HG02973 (cell line): ENCODE measurements at regions not wholly inside any gene's neighbourhood (a gene's known extent, or its start where the extent isn't known, plus 50 kb on each side); places are given as distances from the start of the nearest gene placed in this dataset.

Experiments used
- ATAC-seq: cut with Tn5 transposase; IDR thresholded peaks from one replicate; pipeline ENCODE4 v1.9.1; 2021; ENCODE audit warnings: moderate library complexity; ENCODE audit not compliant: unreplicated experiment

- no peak for ATAC-seq
Measured at GRCh38 chr4:74610491-74610890, 165.6 kb downstream of the AREG start.

DNA sequence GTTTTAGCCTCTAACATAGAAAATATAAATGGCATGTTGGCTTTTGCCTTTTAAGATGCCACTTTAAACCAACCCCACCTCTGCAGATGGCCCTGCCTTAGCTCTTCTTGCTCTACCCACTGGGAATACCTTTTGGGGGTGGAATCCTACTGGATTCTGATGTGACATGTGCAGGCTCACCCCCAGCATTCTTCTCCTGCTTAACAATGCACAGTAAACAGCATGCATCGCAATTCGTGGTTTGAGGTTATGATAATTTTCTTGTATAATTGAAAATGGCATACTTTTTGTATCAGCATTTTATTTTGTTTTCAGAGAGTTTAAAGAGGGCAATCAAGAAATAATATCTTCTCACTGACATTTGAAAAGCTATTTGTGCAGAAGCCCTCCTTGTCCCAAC is 167.9 kb downstream of the AREG start:
- no peak for ATAC-seq

GRCh38 chr4:74613266-74613665 is 168.3 kb downstream of the AREG start:
- ATAC-seq: no peak

DNA sequence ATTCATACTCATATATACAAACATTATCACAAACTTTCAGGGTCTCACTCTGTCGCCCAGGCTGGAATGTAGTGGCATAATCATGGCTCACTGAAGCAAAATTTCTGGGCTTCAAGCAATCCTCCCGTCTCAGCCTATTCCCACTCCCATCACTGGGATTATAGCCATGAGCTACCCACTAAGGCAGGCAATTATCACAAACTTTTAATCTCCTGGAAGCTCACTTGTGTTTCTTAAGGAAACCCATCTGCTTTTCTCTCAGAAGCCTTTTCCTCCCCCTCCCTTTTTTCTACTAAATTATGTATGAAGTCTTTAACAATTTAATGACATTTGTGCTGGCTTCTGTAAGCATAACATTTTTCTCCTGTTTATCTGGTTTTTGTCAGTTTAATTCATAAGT is 170.5 kb downstream of the AREG start:
- ATAC-seq: no peak

- ATAC-seq: no peak
Measured at GRCh38 chr4:74618166-74618565, 173.2 kb downstream of the AREG start.

DNA sequence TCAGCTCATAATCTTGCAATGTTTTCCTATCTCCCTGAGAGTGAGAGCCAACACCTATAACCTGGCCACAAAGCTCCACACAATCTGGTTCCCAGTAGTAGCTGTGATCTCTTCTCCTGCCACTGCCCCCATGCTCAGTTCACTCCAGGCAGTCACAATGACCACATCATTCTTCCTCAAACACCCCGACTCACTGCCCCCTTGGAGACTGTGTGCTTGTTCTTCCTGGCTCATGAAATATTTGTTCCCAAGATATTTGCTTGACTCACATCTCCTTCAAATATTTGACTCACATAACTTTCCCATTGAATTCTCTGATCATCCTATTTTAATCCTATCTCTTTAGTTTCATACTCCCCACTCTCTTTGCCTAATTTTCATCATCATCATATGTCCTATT is 173.7 kb downstream of the AREG start:
- no peak for ATAC-seq

DNA sequence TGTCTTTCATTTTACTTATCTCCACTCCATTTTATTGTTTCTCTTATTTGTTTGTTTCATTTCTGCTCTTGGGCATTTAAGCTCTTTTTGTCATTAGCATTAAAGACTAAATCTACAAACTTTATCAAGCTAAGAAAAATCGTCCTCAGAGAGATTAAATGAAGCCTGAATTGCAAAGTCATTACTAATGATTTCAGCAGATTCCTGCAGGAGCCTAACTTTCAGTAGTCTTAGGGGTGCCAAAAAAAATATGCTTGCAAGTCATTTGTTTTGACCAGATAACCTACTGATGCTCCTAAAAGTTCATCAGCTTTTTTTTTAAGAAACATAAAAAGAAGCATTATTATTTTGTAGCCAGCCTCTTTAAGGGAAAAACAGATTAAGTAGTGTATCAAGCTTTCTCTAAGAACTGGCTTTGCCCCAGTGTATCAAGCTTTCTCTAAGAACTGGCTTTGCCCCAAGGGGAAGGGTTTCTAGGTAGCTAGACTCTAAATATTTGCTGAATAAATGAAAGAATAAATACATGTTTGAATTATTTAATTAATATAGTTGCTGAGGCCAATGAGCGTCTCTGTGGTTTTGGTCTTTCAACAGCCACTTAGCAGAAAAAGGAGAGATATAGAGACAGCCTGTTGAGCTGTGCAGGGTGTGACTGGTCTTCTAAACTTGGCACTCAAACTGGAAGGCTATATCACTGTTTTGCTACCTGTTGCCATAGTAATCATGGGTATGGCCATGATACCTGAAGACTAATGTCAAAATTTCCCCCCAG is 174.2 kb downstream of the BTC start:
- no peak for ATAC-seq

GRCh38 chr4:74621616-74622015 is 172.7 kb downstream of the BTC start:
- no peak for ATAC-seq

- peak; percentile 71 for ATAC-seq
Measured at GRCh38 chr4:74623041-74623440, 171.3 kb downstream of the BTC start.

DNA sequence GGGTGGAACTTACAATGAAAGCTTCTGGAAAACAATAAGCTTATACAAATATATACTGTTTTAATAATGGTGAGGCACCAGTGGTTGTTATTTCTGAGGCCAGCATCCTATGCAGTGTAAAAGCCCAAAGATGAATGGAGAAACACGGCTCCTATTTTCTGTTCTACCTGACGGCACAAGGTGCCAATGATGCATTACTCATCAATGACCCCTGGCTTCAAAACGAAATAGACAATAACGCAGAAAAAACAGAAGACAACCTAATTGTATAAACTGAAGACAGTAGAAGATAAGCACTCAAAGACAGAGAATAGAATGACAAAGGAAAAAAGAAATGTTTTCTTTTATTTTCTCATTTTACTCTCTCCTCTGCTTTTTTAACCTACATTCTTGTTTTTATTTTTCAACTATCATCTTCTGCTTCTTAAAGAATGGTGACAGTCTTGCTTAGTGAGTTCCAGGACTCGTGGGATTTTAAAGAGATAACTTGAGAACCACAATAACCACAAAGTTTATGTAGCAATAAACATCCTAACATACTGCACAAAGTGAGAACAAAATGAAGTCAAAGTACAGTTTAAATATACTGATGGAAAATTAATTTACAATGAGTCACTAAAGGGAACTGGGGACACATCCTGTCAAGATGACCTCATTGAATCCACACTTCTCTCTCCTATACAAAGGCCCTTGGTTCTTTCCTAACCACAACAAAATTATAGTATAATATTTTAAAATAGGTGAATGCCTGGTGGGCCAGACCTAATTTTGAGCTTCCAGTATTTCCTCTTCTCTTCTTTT is 169.8 kb downstream of the BTC start:
- ATAC-seq: no peak

DNA sequence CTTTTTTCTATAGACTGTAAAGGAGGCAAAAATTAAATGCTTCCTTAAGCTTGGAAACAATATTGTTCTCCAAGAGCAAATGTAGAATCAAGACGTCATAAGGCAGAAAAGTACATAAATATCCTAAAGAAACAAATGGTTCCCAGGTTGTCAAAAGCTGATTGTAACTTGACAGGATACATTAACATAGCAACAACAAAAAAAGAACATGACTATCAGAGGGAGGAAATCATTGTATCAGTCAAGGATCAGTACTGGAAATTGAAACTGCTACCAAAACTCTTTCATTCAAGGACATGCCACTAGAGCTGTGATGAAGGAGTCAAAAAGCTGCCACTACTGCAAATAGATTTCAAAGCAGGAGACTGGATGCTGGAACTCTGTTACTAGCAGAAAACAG is 168.3 kb downstream of the BTC start:
- ATAC-seq: no peak

DNA sequence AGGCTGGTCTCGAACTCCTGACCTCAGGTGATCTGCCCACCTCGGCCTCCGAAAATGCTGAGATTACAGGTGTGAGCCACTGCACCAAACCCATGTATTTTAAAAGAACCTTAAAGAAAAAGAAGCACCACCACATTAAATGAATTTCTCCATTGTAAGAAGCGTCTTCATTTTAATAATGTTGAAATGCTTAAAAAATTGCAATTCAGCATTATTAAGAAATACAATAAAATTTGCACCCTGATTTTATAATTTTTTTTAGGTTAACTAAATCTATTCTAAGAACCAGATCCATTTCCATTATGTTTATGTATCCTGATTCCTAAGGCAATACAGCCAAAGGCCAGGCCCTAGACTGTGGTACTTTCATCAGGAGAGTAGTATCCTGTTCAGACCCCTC is 167.2 kb downstream of the BTC start:
- ATAC-seq: no peak

- ATAC-seq: no peak
Measured at GRCh38 chr4:74627504-74627903, 166.8 kb downstream of the BTC start.

DNA sequence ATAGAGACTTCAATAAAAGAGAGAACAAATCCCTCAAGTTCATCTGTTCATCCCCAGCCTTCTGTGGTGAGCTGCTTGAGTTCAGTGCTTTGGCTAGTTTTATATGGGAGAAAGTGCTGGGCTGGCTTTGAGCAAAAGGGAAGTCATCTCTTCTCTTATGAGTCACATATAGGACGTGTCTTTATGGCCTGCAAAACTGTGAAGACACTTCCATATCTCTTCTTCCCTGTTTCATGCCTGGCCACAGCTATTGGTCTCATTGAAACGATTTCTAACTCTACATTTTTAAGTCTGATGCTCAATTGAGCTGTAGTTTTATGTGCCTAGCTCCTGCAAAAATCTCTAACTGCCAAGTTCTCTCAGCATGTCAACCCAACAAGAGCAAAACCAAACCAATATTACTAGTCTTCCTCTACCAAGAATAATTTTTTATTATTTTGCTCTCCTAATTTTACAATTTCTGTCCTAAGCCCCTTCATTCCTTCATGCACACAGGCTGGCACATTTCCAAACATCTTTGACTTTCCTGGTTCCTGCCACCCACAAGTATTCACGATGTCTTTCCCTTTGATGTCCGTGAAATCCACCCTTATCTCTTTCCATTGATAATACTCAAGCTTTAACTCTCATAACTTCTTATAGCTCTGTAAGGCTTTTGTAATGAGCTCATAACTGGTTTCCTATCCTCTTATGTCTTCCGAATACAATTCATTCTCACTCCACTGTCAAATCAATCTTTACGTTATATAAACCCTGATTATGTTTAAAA is 165.3 kb downstream of the BTC start:
- no peak for ATAC-seq

DNA sequence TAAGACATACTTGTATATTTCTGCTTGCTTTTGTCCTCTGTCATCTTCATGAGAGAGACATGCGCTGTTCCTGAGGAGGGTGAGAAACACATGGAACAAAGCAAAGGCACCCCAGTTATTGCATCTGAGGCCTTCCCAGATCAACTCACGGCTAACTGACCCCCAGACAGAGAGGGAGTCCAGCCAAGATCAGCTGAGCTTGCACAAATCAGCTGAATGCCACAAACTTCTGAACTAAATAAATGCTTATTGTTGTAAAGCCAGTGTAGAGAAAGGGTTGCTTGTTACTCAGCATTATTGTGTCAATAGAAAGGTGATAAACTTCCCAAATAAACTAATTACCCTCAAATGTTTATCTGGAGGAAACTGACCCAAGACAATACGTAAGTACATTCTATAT is 163.8 kb downstream of the BTC start:
- no peak for ATAC-seq

GRCh38 chr4:74631338-74631737 is 163.0 kb downstream of the BTC start:
- ATAC-seq: no peak

- ATAC-seq: no peak
Measured at GRCh38 chr4:74631988-74632387, 162.3 kb downstream of the BTC start.

- no peak for ATAC-seq
Measured at GRCh38 chr4:74632634-74633033, 161.7 kb downstream of the BTC start.

- ATAC-seq: no peak
Measured at GRCh38 chr4:74635074-74635473, 159.2 kb downstream of the BTC start.

GRCh38 chr4:74635490-74636123 is 158.7 kb downstream of the BTC start:
- ATAC-seq: no peak

DNA sequence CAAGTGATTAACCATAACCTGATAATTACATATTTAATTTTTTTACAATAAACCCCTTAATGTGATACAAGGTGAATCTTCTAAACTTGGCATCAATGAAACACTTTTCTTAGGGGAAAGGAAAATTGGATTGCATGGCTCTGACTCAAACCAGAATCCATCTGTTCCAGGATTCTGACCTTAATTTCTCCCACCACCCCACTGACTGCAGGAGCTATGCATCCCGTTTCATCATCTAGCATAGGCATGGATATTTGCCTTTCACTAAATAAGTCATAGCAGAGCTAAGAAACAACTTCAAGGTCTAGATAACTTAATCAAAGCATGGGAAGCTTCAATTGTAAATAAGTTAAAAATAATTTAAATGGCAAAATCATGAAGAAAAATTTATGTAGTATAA is 156.3 kb downstream of the BTC start:
- ATAC-seq: no peak
